Spleen (tissue), 11 donors: ENCODE measurements at regions not wholly inside any gene's neighbourhood (a gene's known extent, or its start where the extent isn't known, plus 50 kb on each side); places are given as distances from the start of the nearest gene placed in this dataset.

Experiments used
- DNase-seq: peaks from one replicate; pipeline ENCODE4 v3.0.0-alpha.2; 2020
- H3K27ac ChIP-seq, 8 donors: fragments of 200-600 bp; sonication (generic) in 7 of 8; 1 replicate in 4 of 8; 2 replicates in 4 of 8; pipeline versions ENCODE4 v1.5.0 to v1.8.0; 2016 to 2021; ENCODE audit warnings: inconsistent platforms in 4 of 8, mild to moderate bottlenecking in 4 of 8, moderate library complexity in 1 of 8
- H3K27me3 ChIP-seq, 7 donors: fragments of 200-600 bp; sonication (generic) in 6 of 7; replicated peaks in 1 of 7; 1 replicate in 4 of 7; 2 replicates in 3 of 7; pipeline versions ENCODE4 v1.5.0 to v1.8.0; 2016 to 2021; ENCODE audit warnings: inconsistent platforms in 3 of 7, mild to moderate bottlenecking in 1 of 7
- H3K36me3 ChIP-seq, 6 donors: fragments of 200-600 bp; sonication (generic) in 5 of 6; 1 replicate in 4 of 6; 2 replicates in 2 of 6; pipeline versions ENCODE4 v1.5.0 to v1.8.0; 2016 to 2021; ENCODE audit warnings: inconsistent platforms in 2 of 6
- H3K4me1 ChIP-seq, 6 donors: fragments of 200-600 bp; sonication (generic) in 5 of 6; 1 replicate in 3 of 6; 2 replicates in 3 of 6; pipeline versions ENCODE4 v1.5.0 to v1.8.0; 2016 to 2021; ENCODE audit warnings: inconsistent platforms in 3 of 6
- H3K4me3 ChIP-seq, 8 donors: fragments of 200-600 bp; sonication (generic) in 7 of 8; 1 replicate in 4 of 8; 2 replicates in 4 of 8; pipeline versions ENCODE4 v1.5.0 to v1.8.0; 2016 to 2021; ENCODE audit warnings: inconsistent platforms in 4 of 8, mild to moderate bottlenecking in 4 of 8, moderate library complexity in 2 of 8
- H3K9me3 ChIP-seq, 8 donors: fragments of 200-600 bp; sonication (generic) in 7 of 8; 1 replicate in 4 of 8; 2 replicates in 4 of 8; pipeline versions ENCODE4 v1.5.0 to v1.8.0; 2016 to 2021; ENCODE audit warnings: inconsistent platforms in 4 of 8
- CTCF ChIP-seq, 11 experiments: fragments of 200-600 bp in 7 of 11; fragments of 450-650 bp in 4 of 11; sonication (generic) in 4 of 11; IDR thresholded peaks in 8 of 11; conservative IDR thresholded peaks in 3 of 11; 1 replicate in 7 of 11; 2 replicates in 4 of 11; pipeline versions ENCODE4 v1.4.0 to v1.8.0; 2016 to 2021; ENCODE audit warnings: antibody characterized with exemption in 11 of 11, inconsistent platforms in 4 of 11, mild to moderate bottlenecking in 1 of 11
- POLR2A ChIP-seq, 3 donors: fragments of 450-650 bp; IDR thresholded peaks; one replicate each; pipeline ENCODE4 v1.5.1; 2017; ENCODE audit warnings: antibody characterized with exemption in 3 of 3, mild to moderate bottlenecking in 1 of 3
- POLR2AphosphoS5 ChIP-seq, 3 donors: sonication (generic); formaldehyde crosslinking; IDR thresholded peaks; one replicate each; pipeline ENCODE4 v1.5.1; 2017; ENCODE audit warnings: antibody characterized with exemption in 3 of 3
- WGBS, 5 donors: extraction: QIAGEN DNeasy Blood & Tissue Kit in 3 of 5; methylation state at CpG; one replicate each; pipeline versions ENCODE4 v1.1.5 to v1.1.7; 2013 to 2018; 5-methylcytosine and 5-hydroxymethylcytosine counted together
- intact Hi-C: fragments of 100-400 bp; cut with DNase I; formaldehyde crosslinking; loops from one replicate; pipeline ENCODE4 v1.15.0; 2023; ENCODE audit warnings: low total_unique reads
- donor health status: healthy with polysubstance abuse.
- donor health status: DM: no; HTN: no; CAD: no; lungs with moderate emphysema.
- donor health status: DM: no; HTN: no; CAD: no.
- donor health status: Bipolar disorder and iron deficiency.
- donor health status: healthy.
- donor health status: DM: no; HTN: no; CAD: no.
- donor health status: DM: yes; HTN: yes; CAD: no.

- peaks cover 0 to 7% (median 0%) of the 10 kb centered on the region in 8 donors for H3K9me3 ChIP-seq
- intact Hi-C loops, result no loop called here
- H3K36me3 ChIP-seq, result no peaks in the 10 kb centered on the region
- no peaks in the 10 kb centered on the region for H3K27me3 ChIP-seq
- no peak overlapping the region for H3K4me3 ChIP-seq
- no peak for DNase-seq
- TF ChIP-seq POLR2A (IDR thresholded peaks at IDR 0.05), result no peak
- no peak for TF ChIP-seq CTCF (IDR thresholded peaks at IDR 0.05 in 8 of 11, conservative IDR thresholded peaks at IDR 0.05 in 3 of 11)
- no peak for TF ChIP-seq POLR2AphosphoS5 (IDR thresholded peaks at IDR 0.05)
- H3K27ac ChIP-seq, result no peak overlapping the region
- H3K4me1 ChIP-seq, result no peaks in the 10 kb centered on the region
Observed at GRCh38 chr5:121550989-121551388, 300.7 kb upstream of the FTMT start.

DNA sequence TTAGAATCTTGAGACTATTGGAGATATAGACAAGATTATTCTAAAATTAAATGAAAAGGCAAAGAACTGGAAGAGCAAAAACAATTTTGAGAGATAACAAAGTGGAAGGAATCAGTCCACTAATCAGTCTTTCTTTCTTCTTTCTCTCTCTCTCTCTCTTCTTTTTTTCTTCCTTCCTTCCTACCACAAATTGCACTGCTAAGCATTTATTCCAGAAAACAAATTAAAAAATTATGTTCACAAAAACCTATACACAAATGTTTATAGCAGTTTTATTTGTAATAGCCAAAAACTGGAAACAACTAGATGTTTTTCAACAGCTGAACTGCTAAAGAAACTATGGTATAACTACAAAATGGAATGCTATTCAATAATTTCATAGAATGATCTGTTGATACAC is 291.9 kb upstream of the FTMT start:
- Histone ChIP-seq H3K4me1 (no peaks in the 10 kb centered on the region), H3K4me3 (no peak overlapping the region), H3K27ac (no peak overlapping the region), H3K27me3 (no peaks in the 10 kb centered on the region), H3K36me3 (no peaks in the 10 kb centered on the region), H3K9me3 (peaks cover 0 to 17% (median 2%) of the 10 kb centered on the region in 8 donors)
- TF ChIP-seq POLR2AphosphoS5 (IDR thresholded peaks at IDR 0.05) (no peak), POLR2A (IDR thresholded peaks at IDR 0.05) (no peak), CTCF (IDR thresholded peaks at IDR 0.05 in 8 of 11, conservative IDR thresholded peaks at IDR 0.05 in 3 of 11) (no peak)
- no peak for DNase-seq
- intact Hi-C loops, result no loop called here

DNA sequence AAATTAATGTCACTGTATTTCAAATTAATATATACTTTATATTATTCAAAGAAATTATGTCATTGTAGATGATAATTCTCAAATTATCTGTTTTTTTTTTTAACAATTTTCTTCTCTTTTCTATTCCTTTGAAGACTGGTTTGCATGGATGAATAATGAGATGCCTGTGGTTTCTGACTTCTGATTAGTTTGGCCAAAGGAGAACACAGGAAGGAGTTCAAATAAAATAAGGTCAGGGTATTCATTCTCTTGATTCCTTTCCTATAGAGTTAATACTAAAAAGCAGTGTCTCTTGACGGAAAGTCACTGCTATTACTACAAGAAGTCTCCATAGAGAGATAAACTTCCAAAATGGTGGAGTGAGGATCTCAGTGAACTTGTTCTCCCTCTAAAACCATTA is 279.6 kb upstream of the FTMT start:
- Histone ChIP-seq H3K4me3 (no peak overlapping the region), H3K9me3 (no peaks in the 10 kb centered on the region), H3K36me3 (no peaks in the 10 kb centered on the region), H3K27me3 (no peaks in the 10 kb centered on the region), H3K27ac (no peak overlapping the region), H3K4me1 (no peaks in the 10 kb centered on the region)
- 70 to 89% (median 86%) methylated on average over 1 of the region's 1 CpG for WGBS, 5 donors
- intact Hi-C loops, result no loop called here
- TF ChIP-seq POLR2AphosphoS5 (IDR thresholded peaks at IDR 0.05), result no peak
- TF ChIP-seq CTCF (IDR thresholded peaks at IDR 0.05 in 8 of 11, conservative IDR thresholded peaks at IDR 0.05 in 3 of 11), result no peak
- TF ChIP-seq POLR2A (IDR thresholded peaks at IDR 0.05), result no peak
- DNase-seq, result no peak

DNA sequence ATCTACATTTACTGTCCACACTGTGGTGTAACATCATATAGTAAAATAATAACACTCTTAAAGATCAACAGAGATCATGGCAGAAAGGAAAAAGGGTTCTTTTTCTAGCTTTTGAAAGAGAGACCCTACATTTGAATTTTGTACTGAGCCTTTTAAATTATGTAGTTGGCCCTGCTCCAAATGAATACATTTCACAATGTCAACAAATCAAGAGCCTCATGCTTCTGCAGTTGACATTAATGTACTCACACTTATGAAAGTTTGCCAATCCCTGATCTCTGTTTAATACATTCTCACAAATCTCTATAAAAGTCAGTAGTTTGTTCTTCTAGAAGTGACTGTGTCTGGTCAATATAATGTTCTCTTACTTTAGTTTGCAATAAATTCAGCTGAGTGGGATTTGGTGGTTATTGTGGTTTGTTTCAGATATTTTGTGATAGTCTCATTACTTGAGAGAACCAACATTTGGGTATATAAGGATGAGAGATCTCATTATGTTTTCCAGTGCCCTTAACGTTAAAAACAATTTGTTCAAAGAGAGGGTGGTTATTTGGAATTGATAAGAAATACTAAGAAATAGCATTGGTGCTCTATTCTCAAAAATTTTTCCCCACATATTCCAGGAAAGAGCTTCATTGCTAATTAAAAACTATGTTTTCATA is 277.8 kb upstream of the FTMT start:
- intact Hi-C loops, result no loop called here
- H3K4me1 ChIP-seq, result no peaks in the 10 kb centered on the region
- TF ChIP-seq POLR2A (IDR thresholded peaks at IDR 0.05) (no peak), POLR2AphosphoS5 (IDR thresholded peaks at IDR 0.05) (no peak), CTCF (IDR thresholded peaks at IDR 0.05 in 8 of 11, conservative IDR thresholded peaks at IDR 0.05 in 3 of 11) (no peak)
- H3K4me3 ChIP-seq, result no peak overlapping the region
- no peak for DNase-seq
- WGBS, 5 donors, result 60 to 71% (median 67%) methylated on average over 1 of the region's 1 CpG
- H3K9me3 ChIP-seq, result no peaks in the 10 kb centered on the region
- H3K27ac ChIP-seq, result no peak overlapping the region
- H3K27me3 ChIP-seq, result no peaks in the 10 kb centered on the region
- no peaks in the 10 kb centered on the region for H3K36me3 ChIP-seq
